Panc1 (cell line): ENCODE measurements at regions not wholly inside any gene's neighbourhood (a gene's known extent, or its start where the extent isn't known, plus 50 kb on each side); places are given as distances from the start of the nearest gene placed in this dataset.
A peak's percentile ranks its signal among the peaks of the same experiment; 100 is the strongest.

Source experiments
- ATAC-seq: fragments of 200-7000 bp; cut with Tn5 transposase; 2 replicates; pipeline ENCODE4 v1.9.1; 2020; ENCODE audit warnings: mild to moderate bottlenecking, moderate library complexity
- BruUV-seq: library from RNA; stranded (reverse); fragments of 400-500 nt; replicated peaks from 2 replicates; lab custom pipeline; 2021; lab: Mats Ljungman, UMichigan
- CTCF ChIA-PET: fragments of 300-600 bp; sonication (Branson Sonifier 250); formaldehyde crosslinking; loops from one replicate; lab custom pipeline; 2022; ENCODE audit warnings: antibody characterized with exemption; lab: Charles Lee
- POLR2A ChIA-PET: fragments of 300-600 bp; sonication (Branson Sonifier 250); formaldehyde crosslinking; loops from one replicate; lab custom pipeline; 2022; ENCODE audit warnings: antibody characterized with exemption; lab: Charles Lee
- DNase-seq: peaks from one replicate; pipeline ENCODE4 v3.0.0-alpha.2; 2010; ENCODE audit warnings: low read depth, low spot score
- H3K27ac ChIP-seq: 2 replicates; pipeline ENCODE4 v1.5.1; 2011; ENCODE audit warnings: mild to moderate bottlenecking, low read length, inconsistent platforms
- H3K27me3 ChIP-seq: fragments of 200-500 bp; sonication (Bioruptor generic); 2 replicates; pipeline ENCODE4 v1.6.0; 2014; ENCODE audit warnings: low read length, inconsistent platforms; ENCODE audit not compliant: control insufficient read depth, insufficient read depth
- H3K36me3 ChIP-seq: fragments of 200-500 bp; sonication (Bioruptor generic); 2 replicates; pipeline ENCODE4 v1.5.1; 2014; ENCODE audit warnings: inconsistent platforms, mild to moderate bottlenecking, low read length, moderate library complexity; ENCODE audit not compliant: control insufficient read depth, insufficient read depth
- H3K4me1 ChIP-seq: 2 replicates; pipeline ENCODE4 v1.5.1; 2011; ENCODE audit warnings: inconsistent platforms, mild to moderate bottlenecking, low read length, moderate library complexity; ENCODE audit not compliant: control insufficient read depth, insufficient read depth
- H3K4me3 ChIP-seq, 2 experiments: 2 replicates each; pipeline ENCODE4 v1.5.1; 2011 to 2012; ENCODE audit warnings: low read depth in 2 of 2, low read length in 2 of 2, mild to moderate bottlenecking in 2 of 2, inconsistent platforms in 1 of 2, moderate library complexity in 1 of 2
- H3K9me3 ChIP-seq: fragments of 200-500 bp; sonication (Bioruptor generic); 2 replicates; pipeline ENCODE4 v1.5.1; 2014; ENCODE audit warnings: low read depth, mild to moderate bottlenecking, inconsistent platforms, low read length, moderate library complexity; ENCODE audit not compliant: control insufficient read depth, insufficient read depth
- CTCF ChIP-seq: fragments of 450-650 bp; IDR thresholded peaks from 2 replicates; pipeline ENCODE4 v1.5.1; 2017; ENCODE audit warnings: mild to moderate bottlenecking
- POLR2AphosphoS5 ChIP-seq: IDR thresholded peaks from 2 replicates; pipeline ENCODE4 v1.6.1; 2012; ENCODE audit warnings: mild to moderate bottlenecking, low read depth, low read length, moderate library complexity
- REST ChIP-seq, 2 experiments: IDR thresholded peaks; 2 replicates each; pipeline ENCODE4 v1.6.1; 2011 to 2012; ENCODE audit warnings: low read depth in 2 of 2, control low read depth in 1 of 2, low read length in 1 of 2, mild to moderate bottlenecking in 1 of 2, moderate library complexity in 1 of 2; ENCODE audit not compliant: insufficient read depth in 1 of 2
- SIN3A ChIP-seq: IDR thresholded peaks from 2 replicates; pipeline ENCODE4 v1.6.1; 2012; ENCODE audit warnings: low read depth, mild to moderate bottlenecking, low read length, moderate library complexity, borderline replicate concordance; ENCODE audit not compliant: insufficient read depth
- TCF7L2 ChIP-seq: IDR thresholded peaks from 2 replicates; pipeline ENCODE4 v1.6.1; 2011; ENCODE audit warnings: mild to moderate bottlenecking, low read depth, low read length, inconsistent platforms
- in situ Hi-C: cut with HindIII; loops from 2 replicates; pipeline ENCODE4 v1.10.0; 2016; ENCODE audit warnings: low sequenced_read_pairs, low pct_unique_long_range_greater_than_20kb
- intact Hi-C: fragments of 100-400 bp; cut with micrococcal nuclease; formaldehyde crosslinking; loops from one replicate; pipeline ENCODE4 v1.10.0; 2022; ENCODE audit not compliant: unreplicated experiment

- Histone ChIP-seq H3K4me3 (no peak overlapping the region), H3K9me3 (no peaks in the 10 kb centered on the region), H3K27me3 (no peaks in the 10 kb centered on the region), H3K4me1 (no peaks in the 10 kb centered on the region), H3K36me3 (no peaks in the 10 kb centered on the region), H3K27ac (no peak overlapping the region)
- in situ Hi-C loops (no loop called here), intact Hi-C loops (no loop called here)
- CTCF ChIA-PET = no interaction called here
- ATAC-seq (no peak), DNase-seq (no peak)
- POLR2A ChIA-PET = no interaction called here
- BruUV-seq = no TSS peak
- TF ChIP-seq CTCF (no peak), SIN3A (no peak), TCF7L2 (no peak), REST (IDR thresholded peaks at IDR 0.05; ENCODE audit: insufficient read depth in 1 of 2, low read depth in 2 of 2, low read length in 1 of 2) (no peak)
These were observed 242.3 kb downstream of the PSAT1 start for GRCh38 chr9:78539188-78539587.

- Histone ChIP-seq H3K4me1 (no peaks in the 10 kb centered on the region), H3K36me3 (no peaks in the 10 kb centered on the region), H3K27ac (no peak overlapping the region), H3K27me3 (no peaks in the 10 kb centered on the region), H3K9me3 (no peaks in the 10 kb centered on the region), H3K4me3 (no peak overlapping the region)
- in situ Hi-C loops (no loop called here), intact Hi-C loops (no loop called here)
- TF ChIP-seq TCF7L2 (no peak), SIN3A (no peak), REST (IDR thresholded peaks at IDR 0.05; ENCODE audit: insufficient read depth in 1 of 2, low read depth in 2 of 2, low read length in 1 of 2) (no peak), POLR2AphosphoS5 (no peak), CTCF (no peak)
- no TSS peak for BruUV-seq
- CTCF ChIA-PET = no interaction called here
- POLR2A ChIA-PET = interaction anchor here (0.6 kb wide), 1 partner anchor 263 kb away, joined by 8 read pairs; no protein-coding TSS in a partner anchor
- DNase-seq = peak; percentile 85
- peak; percentile 84 for ATAC-seq
These were observed 243.0 kb downstream of the PSAT1 start for GRCh38 chr9:78539904-78540303.
